HG02763 (cell line): ENCODE measurements at regions not wholly inside any gene's neighbourhood (a gene's known extent, or its start where the extent isn't known, plus 50 kb on each side); places are given as distances from the start of the nearest gene placed in this dataset.
"Not testable (repeated sequence)": the region's sequence is repeated elsewhere in the genome, so short reads cannot be mapped to it uniquely, and the experiment has no call there.

Source experiments
- ATAC-seq: cut with Tn5 transposase; IDR thresholded peaks from one replicate; pipeline ENCODE4 v1.9.1; 2021; ENCODE audit warnings: mild to moderate bottlenecking, moderate library complexity; ENCODE audit not compliant: unreplicated experiment

- peak; percentile 98 for ATAC-seq
Measured at GRCh38 chr6:101011186-101011585, 130.1 kb upstream of the ASCC3 start.

- ATAC-seq: no peak
Measured at GRCh38 chr6:101013612-101014195, 132.6 kb upstream of the ASCC3 start.

- no peak for ATAC-seq
Measured at GRCh38 chr6:101015541-101015940, 134.4 kb upstream of the ASCC3 start.

- ATAC-seq: no peak
Measured at GRCh38 chr6:101016163-101016562, 135.0 kb upstream of the ASCC3 start.

- ATAC-seq: no peak
Measured at GRCh38 chr6:101018157-101018556, 137.0 kb upstream of the ASCC3 start.

GRCh38 chr6:101021504-101021903 is 140.4 kb upstream of the ASCC3 start:
- no peak for ATAC-seq

- ATAC-seq: no peak
Measured at GRCh38 chr6:101042966-101043365, 161.8 kb upstream of the ASCC3 start.

GRCh38 chr6:101058296-101058695 is 177.2 kb upstream of the ASCC3 start:
- no peak for ATAC-seq

GRCh38 chr6:101066481-101066880 is 185.4 kb upstream of the ASCC3 start:
- ATAC-seq: no peak

GRCh38 chr6:101069191-101069795 is 188.2 kb upstream of the ASCC3 start:
- ATAC-seq: no peak

GRCh38 chr6:101070044-101070608 is 189.0 kb upstream of the ASCC3 start:
- no peak for ATAC-seq

- ATAC-seq: no peak
Measured at GRCh38 chr6:101077344-101077743, 196.2 kb upstream of the ASCC3 start.

- no peak for ATAC-seq
Measured at GRCh38 chr6:101079696-101080270, 198.7 kb upstream of the ASCC3 start.

GRCh38 chr6:101080597-101080996 is 199.5 kb upstream of the ASCC3 start:
- no peak for ATAC-seq

GRCh38 chr6:101083533-101084175 is 202.5 kb upstream of the ASCC3 start:
- no peak for ATAC-seq

GRCh38 chr6:101085327-101085726 is 204.2 kb upstream of the ASCC3 start:
- no peak for ATAC-seq

- no peak for ATAC-seq
Measured at GRCh38 chr6:101086473-101086872, 205.3 kb upstream of the ASCC3 start.

- no peak for ATAC-seq
Measured at GRCh38 chr6:101088594-101088993, 207.5 kb upstream of the ASCC3 start.

GRCh38 chr6:101089640-101090039 is 208.5 kb upstream of the ASCC3 start:
- ATAC-seq: no peak

GRCh38 chr6:101090281-101090680 is 209.2 kb upstream of the ASCC3 start:
- ATAC-seq: no peak

- ATAC-seq: not testable (repeated sequence)
Measured at GRCh38 chr6:101098605-101099004, 217.5 kb upstream of the ASCC3 start.

GRCh38 chr6:101102702-101103101 is 221.6 kb upstream of the ASCC3 start:
- ATAC-seq: no peak
